DND-41 (cell line): ENCODE measurements at regions not wholly inside any gene's neighbourhood (a gene's known extent, or its start where the extent isn't known, plus 50 kb on each side); places are given as distances from the start of the nearest gene placed in this dataset.
"Not testable (repeated sequence)": the region's sequence is repeated elsewhere in the genome, so short reads cannot be mapped to it uniquely, and the experiment has no call there.

Source experiments
- ATAC-seq: fragments of 200-7000 bp; cut with Tn5 transposase; 3 replicates; pipeline ENCODE4 v1.9.1; 2021; ENCODE audit warnings: low read depth; ENCODE audit not compliant: insufficient read depth
- DNase-seq: peaks from one replicate; pipeline ENCODE4 v3.0.0-alpha.2; 2020
- H2AFZ ChIP-seq: 2 replicates; pipeline ENCODE4 v1.6.0; 2012; ENCODE audit warnings: low read depth, low read length
- H3K27ac ChIP-seq: 2 replicates; pipeline ENCODE4 v1.5.1; 2012; ENCODE audit warnings: low read length, inconsistent platforms
- H3K27me3 ChIP-seq: fragments of 200-600 bp; sonication (generic); 2 replicates; pipeline ENCODE4 v1.6.0; 2012; ENCODE audit warnings: low read length, mild to moderate bottlenecking, inconsistent platforms; ENCODE audit not compliant: insufficient read depth, poor library complexity
- H3K36me3 ChIP-seq: 2 replicates; pipeline ENCODE4 v1.5.1; 2012; ENCODE audit warnings: low read length, inconsistent platforms; ENCODE audit not compliant: insufficient read depth
- H3K4me1 ChIP-seq: 2 replicates; pipeline ENCODE4 v1.5.1; 2012; ENCODE audit warnings: mild to moderate bottlenecking, low read length; ENCODE audit not compliant: insufficient read depth
- H3K4me2 ChIP-seq: 2 replicates; pipeline ENCODE4 v1.6.0; 2012; ENCODE audit warnings: mild to moderate bottlenecking, moderate library complexity, low read length, inconsistent platforms; ENCODE audit not compliant: insufficient read depth
- H3K4me3 ChIP-seq, 2 experiments: fragments of 200-600 bp in 1 of 2; shearing (Covaris generic) in 1 of 2; 2 replicates each; pipeline ENCODE4 v1.5.1; 2012 to 2016; ENCODE audit warnings: inconsistent platforms in 2 of 2, low read length in 2 of 2, mild to moderate bottlenecking in 2 of 2, low read depth in 1 of 2, moderate library complexity in 1 of 2
- H3K79me2 ChIP-seq: 2 replicates; pipeline ENCODE4 v1.6.0; 2012; ENCODE audit warnings: low read length, inconsistent platforms; ENCODE audit not compliant: insufficient read depth
- H3K9ac ChIP-seq: 2 replicates; pipeline ENCODE4 v1.6.0; 2012; ENCODE audit warnings: low read depth, mild to moderate bottlenecking, inconsistent platforms, low read length, moderate library complexity
- H3K9me3 ChIP-seq: 2 replicates; pipeline ENCODE4 v1.5.1; 2012; ENCODE audit warnings: low read length, moderate library complexity, mild to moderate bottlenecking, inconsistent platforms; ENCODE audit not compliant: insufficient read depth, severe bottlenecking
- H4K20me1 ChIP-seq: 2 replicates; pipeline ENCODE4 v1.6.0; 2012; ENCODE audit warnings: low read length; ENCODE audit not compliant: insufficient read depth
- CTCF ChIP-seq: IDR thresholded peaks from 2 replicates; pipeline ENCODE4 v1.5.1; 2012; ENCODE audit warnings: borderline replicate concordance, low read length, moderate library complexity, mild to moderate bottlenecking; ENCODE audit not compliant: poor library complexity, severe bottlenecking; ENCODE audit errors: extremely low read depth
- EZH2 ChIP-seq: IDR thresholded peaks from 3 replicates; pipeline ENCODE4 v1.6.1; 2012; ENCODE audit warnings: borderline replicate concordance, low read depth, mild to moderate bottlenecking, moderate library complexity, low read length, inconsistent platforms; ENCODE audit not compliant: severe bottlenecking

- DNase-seq (no peak), ATAC-seq (no peak)
- Histone ChIP-seq H3K4me3 (no peak overlapping the region), H3K9ac (no peak overlapping the region), H3K27ac (no peak overlapping the region), H3K27me3 (no peaks in the 10 kb centered on the region), H3K36me3 (no peaks in the 10 kb centered on the region), H3K4me2 (no peak overlapping the region), H3K79me2 (no peaks in the 10 kb centered on the region), H3K4me1 (no peaks in the 10 kb centered on the region), H3K9me3 (no peaks in the 10 kb centered on the region), H4K20me1 (no peaks in the 10 kb centered on the region), H2AFZ (no peak overlapping the region)
- TF ChIP-seq CTCF (no peak), EZH2 (no peak)
Measured at GRCh38 chr12:87596134-87596533, 433.1 kb downstream of the C12orf50 start.

GRCh38 chr12:87585882-87586557 lies 443.2 kb downstream of the C12orf50 start:
- H3K4me2 ChIP-seq = no peak overlapping the region
- H3K9ac ChIP-seq = no peak overlapping the region
- no peak for ATAC-seq
- no peaks in the 10 kb centered on the region for H3K9me3 ChIP-seq
- H3K79me2 ChIP-seq = no peaks in the 10 kb centered on the region
- no peak for DNase-seq
- H4K20me1 ChIP-seq = no peaks in the 10 kb centered on the region
- H3K4me1 ChIP-seq = no peaks in the 10 kb centered on the region
- TF ChIP-seq EZH2 (no peak), CTCF (no peak)
- no peak overlapping the region for H3K27ac ChIP-seq
- no peaks in the 10 kb centered on the region for H3K27me3 ChIP-seq
- H2AFZ ChIP-seq = no peak overlapping the region
- H3K4me3 ChIP-seq = no peak overlapping the region
- H3K36me3 ChIP-seq = no peaks in the 10 kb centered on the region

- DNase-seq, H3K79me2 ChIP-seq, ATAC-seq, H3K27ac ChIP-seq, H3K4me1 ChIP-seq, H3K9me3 ChIP-seq, H3K9ac ChIP-seq, H3K36me3 ChIP-seq, H3K4me2 ChIP-seq, H4K20me1 ChIP-seq, H2AFZ ChIP-seq, H3K27me3 ChIP-seq, H3K4me3 ChIP-seq: not testable (repeated sequence)
Measured at GRCh38 chr12:87579091-87579490, 450.1 kb downstream of the C12orf50 start.

GRCh38 chr12:87575906-87576305 lies 453.3 kb downstream of the C12orf50 start:
- H3K4me1 ChIP-seq = no peaks in the 10 kb centered on the region
- TF ChIP-seq EZH2 (no peak), CTCF (no peak)
- H3K27ac ChIP-seq = no peak overlapping the region
- no peak overlapping the region for H3K4me3 ChIP-seq
- DNase-seq = no peak
- no peaks in the 10 kb centered on the region for H3K27me3 ChIP-seq
- no peak overlapping the region for H3K4me2 ChIP-seq
- no peaks in the 10 kb centered on the region for H3K79me2 ChIP-seq
- ATAC-seq = no peak
- H2AFZ ChIP-seq = no peak overlapping the region
- no peaks in the 10 kb centered on the region for H3K36me3 ChIP-seq
- H3K9ac ChIP-seq = no peak overlapping the region
- no peaks in the 10 kb centered on the region for H4K20me1 ChIP-seq
- H3K9me3 ChIP-seq = no peaks in the 10 kb centered on the region

- not testable (repeated sequence) for H3K27me3 ChIP-seq, H2AFZ ChIP-seq, H3K4me2 ChIP-seq, H3K36me3 ChIP-seq, DNase-seq, H4K20me1 ChIP-seq, ATAC-seq, H3K9ac ChIP-seq, H3K4me3 ChIP-seq, H3K27ac ChIP-seq, H3K9me3 ChIP-seq, H3K4me1 ChIP-seq, H3K79me2 ChIP-seq
Measured at GRCh38 chr12:87566918-87567317, 462.3 kb downstream of the C12orf50 start.
